ENCODE measurements at regions not wholly inside any gene's neighbourhood (a gene's known extent, or its start where the extent isn't known, plus 50 kb on each side); places are given as distances from the start of the nearest gene placed in this dataset.

GRCh38 chr4:166323250-166323649 is 450.2 kb downstream of the TLL1 start:
- POLR2A ChIA-PET (ENCODE audit: partially characterized antibody), result no interaction called here
- H3K27ac ChIP-seq (ENCODE audit: low read depth, low read length), result no peak overlapping the region
- H4K91ac ChIP-seq (replicated peaks; ENCODE audit: insufficient read length, low read length), result no peak overlapping the region
- no peak overlapping the region for H2BK120ac ChIP-seq (replicated peaks; ENCODE audit: low read depth, low read length)
- no peak overlapping the region for H3K14ac ChIP-seq (ENCODE audit: insufficient read length)
- no peaks in the 10 kb centered on the region for H3K4me1 ChIP-seq (replicated peaks in 1 of 4; ENCODE audit: control insufficient read depth in 3 of 4, insufficient read depth in 4 of 4, low read length in 3 of 4)
- 93 to 100% methylated on average over 1 to 2 of the region's 2 CpGs for WGBS, 2 experiments (ENCODE audit: extremely low coverage in 1 of 2, insufficient coverage in 1 of 2, insufficient read length in 1 of 2, insufficient replicate concordance in 2 of 2, low coverage in 1 of 2, low lambda C conversion rate in 2 of 2, missing lambda C conversion rate in 1 of 2)
- no peak overlapping the region for H2AK5ac ChIP-seq (ENCODE audit: low read depth, low read length)
- H3K27me3 ChIP-seq (replicated peaks in 1 of 4; ENCODE audit: control insufficient read depth in 3 of 4, extremely low read depth in 1 of 4, insufficient read depth in 3 of 4, low read length in 3 of 4), result no peaks in the 10 kb centered on the region
- no peak overlapping the region for H2AFZ ChIP-seq (ENCODE audit: low read length)
- FAIRE-seq, result no peak
- H3K36me3 ChIP-seq (ENCODE audit: control insufficient read depth in 2 of 4, insufficient read depth in 4 of 4, low read length in 3 of 4), result no peaks in the 10 kb centered on the region
- H2BK20ac ChIP-seq (ENCODE audit: low read length), result no peak overlapping the region
- H3K4ac ChIP-seq (replicated peaks; ENCODE audit: insufficient read length, low read depth, low read length), result no peak overlapping the region
- no peak overlapping the region for H3K18ac ChIP-seq (ENCODE audit: extremely low read depth, low read length)
- no peaks in the 10 kb centered on the region for H3K79me1 ChIP-seq (ENCODE audit: low read depth, low read length)
- no peak overlapping the region for H4K5ac ChIP-seq (ENCODE audit: insufficient read length, low read depth, low read length)
- no peaks in the 10 kb centered on the region for H3K79me2 ChIP-seq (ENCODE audit: control insufficient read depth in 1 of 2, insufficient read depth in 2 of 2, low read length in 2 of 2)
- no peaks in the 10 kb centered on the region for H3K9me3 ChIP-seq (ENCODE audit: insufficient read depth in 2 of 2, low read depth in 1 of 2, low read length in 1 of 2)
- no peaks in the 10 kb centered on the region for H3K23me2 ChIP-seq (ENCODE audit: low read depth, low read length)
- no peak overlapping the region for H4K8ac ChIP-seq (ENCODE audit: extremely low read depth, insufficient read depth, low read length)
- H4K20me1 ChIP-seq (replicated peaks in 1 of 2; ENCODE audit: control insufficient read depth in 1 of 2, insufficient read depth in 2 of 2, low read length in 2 of 2), result no peaks in the 10 kb centered on the region
- H3K9ac ChIP-seq (replicated peaks in 1 of 4; ENCODE audit: extremely low read depth in 1 of 4, low read depth in 3 of 4, low read length in 3 of 4), result no peak overlapping the region
- no peak overlapping the region for H3K23ac ChIP-seq (ENCODE audit: insufficient read length)
- H2BK12ac ChIP-seq (ENCODE audit: low read depth, low read length), result no peak overlapping the region
- H3K4me3 ChIP-seq (ENCODE audit: extremely low read depth in 1 of 4, insufficient read depth in 2 of 4, low read depth in 3 of 4, low read length in 4 of 4), result no peak overlapping the region
- H2BK15ac ChIP-seq (ENCODE audit: low read length), result no peak overlapping the region
- no peak overlapping the region for H3K4me2 ChIP-seq (ENCODE audit: insufficient read depth in 1 of 2, low read depth in 2 of 2, low read length in 2 of 2)
- no peak overlapping the region for H3K56ac ChIP-seq (replicated peaks; ENCODE audit: insufficient read length, low read depth, low read length)
- CTCF ChIA-PET (ENCODE audit: partially characterized antibody), result interaction anchor here (0.6 to 5.5 kb wide), 15 partner anchors 9 to 299 kb away, joined by 3 to 49 read pairs (median 3); no protein-coding TSS in a partner anchor
- no peak overlapping the region for H2BK5ac ChIP-seq (ENCODE audit: low read depth, low read length)
- no peak for DNase-seq (ENCODE audit: low read depth in 1 of 2, low spot score in 2 of 2)
- TF ChIP-seq TEAD4 (IDR thresholded peaks at IDR 0.05; ENCODE audit: low read depth, low read length) (no peak), USF2 (IDR thresholded peaks at IDR 0.05; ENCODE audit: low read length) (no peak), HDAC6 (IDR thresholded peaks at IDR 0.05; ENCODE audit: low read depth, low read length) (no peak), CTBP2 (IDR thresholded peaks at IDR 0.05; ENCODE audit: borderline replicate concordance, insufficient read depth, insufficient read length, low read length) (no peak), CBX8 (IDR thresholded peaks at IDR 0.05; ENCODE audit: borderline replicate concordance, low read depth, low read length) (no peak), BACH1 (IDR thresholded peaks at IDR 0.05; ENCODE audit: low read length) (no peak), SRF (IDR thresholded peaks at IDR 0.05; ENCODE audit: low read depth, low read length) (no peak), ATF3 (IDR thresholded peaks at IDR 0.05; ENCODE audit: insufficient read depth, low read depth, low read length) (no peak), KDM5A (IDR thresholded peaks at IDR 0.05; ENCODE audit: low read length) (no peak), TAF7 (optimal IDR thresholded peaks at IDR 0.05; ENCODE audit: borderline replicate concordance, low read depth, low read length) (no peak), RNF2 (IDR thresholded peaks at IDR 0.05; ENCODE audit: borderline replicate concordance, low read depth, low read length, missing control alignments, poor library complexity, severe bottlenecking) (no peak), KDM1A (IDR thresholded peaks at IDR 0.05; ENCODE audit: borderline replicate concordance, low read length) (no peak), RBBP5 (IDR thresholded peaks at IDR 0.05; ENCODE audit: borderline replicate concordance, low read depth, low read length) (no peak)
